ENCODE measurements at regions not wholly inside any gene's neighbourhood (a gene's known extent, or its start where the extent isn't known, plus 50 kb on each side); places are given as distances from the start of the nearest gene placed in this dataset.

- DNase-seq, result no peak
- ATAC-seq, result no peak
Measured at GRCh38 chr15:58329781-58330671, 101.8 kb upstream of the LIPC start.

GRCh38 chr15:58330741-58331559 lies 100.8 kb upstream of the LIPC start:
- ATAC-seq, result no peak
- no peak for DNase-seq

GRCh38 chr15:58331560-58331912 lies 100.3 kb upstream of the LIPC start:
- no peak for ATAC-seq
- DNase-seq, result no peak

- ATAC-seq, result peak; percentile 97
- DNase-seq, result peak; percentile 89
Measured at GRCh38 chr15:58331913-58332675, 99.7 kb upstream of the LIPC start.

GRCh38 chr15:58332676-58333400 lies 99.0 kb upstream of the LIPC start:
- DNase-seq (no peak), ATAC-seq (peak; percentile 48)

- no peak for DNase-seq
- no peak for ATAC-seq
Measured at GRCh38 chr15:58334803-58335202, 97.0 kb upstream of the LIPC start.

- ATAC-seq, result no peak
Measured at GRCh38 chr15:58336161-58336560, 95.6 kb upstream of the LIPC start.

GRCh38 chr15:58340176-58340575 lies 91.6 kb upstream of the LIPC start:
- ATAC-seq (no peak), DNase-seq (no peak)

More at GRCh38 chr15:58336161-58336560, 95.6 kb upstream of the LIPC start:
- DNase-seq, result no peak

- DNase-seq (no peak), ATAC-seq (no peak)
Measured at GRCh38 chr15:58342508-58342907, 89.3 kb upstream of the LIPC start.

- ATAC-seq (no peak), DNase-seq (no peak)
Measured at GRCh38 chr15:58344213-58345070, 87.3 kb upstream of the LIPC start.

GRCh38 chr15:58346361-58346760 lies 85.4 kb upstream of the LIPC start:
- no peak for ATAC-seq

GRCh38 chr15:58348095-58348812 lies 83.5 kb upstream of the LIPC start:
- DNase-seq (no peak), ATAC-seq (no peak)

More at GRCh38 chr15:58346361-58346760, 85.4 kb upstream of the LIPC start:
- DNase-seq, result no peak

- ATAC-seq, result no peak
- DNase-seq, result no peak
Measured at GRCh38 chr15:58352026-58352929, 79.5 kb upstream of the LIPC start.

- ATAC-seq, result peak; percentile 32
- no peak for DNase-seq
Measured at GRCh38 chr15:58355382-58355971, 76.3 kb upstream of the LIPC start.

- ATAC-seq, result no peak
Measured at GRCh38 chr15:58355973-58356372, 75.8 kb upstream of the LIPC start.

GRCh38 chr15:58357529-58358476 lies 74.0 kb upstream of the LIPC start:
- DNase-seq (peak; percentile 46), ATAC-seq (peak; percentile 84)

More at GRCh38 chr15:58355973-58356372, 75.8 kb upstream of the LIPC start:
- DNase-seq, result no peak

- DNase-seq, result no peak
Measured at GRCh38 chr15:58360421-58361090, 71.2 kb upstream of the LIPC start.

More at GRCh38 chr15:58360421-58361090, 71.2 kb upstream of the LIPC start:
- no peak for ATAC-seq

Measured in stimulated activated naive CD8-positive, alpha-beta T cell treated with anti-CD3 and anti-CD28 coated beads, Interleukin-15, Interleukin-2, amounts not matched to agents 100 U/mL and 50 U/mL, for 24 hours (primary cell).